PFSK-1 (cell line): ENCODE measurements at regions not wholly inside any gene's neighbourhood (a gene's known extent, or its start where the extent isn't known, plus 50 kb on each side); places are given as distances from the start of the nearest gene placed in this dataset.

Source experiments
- POLR2AphosphoS5 ChIP-seq: IDR thresholded peaks from 2 replicates; pipeline ENCODE4 v1.6.1; 2012; ENCODE audit warnings: low read depth, mild to moderate bottlenecking, control low read depth, low read length, moderate library complexity
- REST ChIP-seq, 2 experiments: IDR thresholded peaks; 2 replicates each; pipeline versions ENCODE4 v1.6.1 to v1.8.0; 2011 to 2012; ENCODE audit warnings: low read depth in 2 of 2, low read length in 2 of 2, control low read depth in 1 of 2, inconsistent platforms in 1 of 2, mild to moderate bottlenecking in 1 of 2, moderate library complexity in 1 of 2; ENCODE audit not compliant: insufficient read depth in 1 of 2
- SIN3A ChIP-seq: IDR thresholded peaks from 2 replicates; pipeline ENCODE4 v1.6.1; 2012; ENCODE audit warnings: mild to moderate bottlenecking, low read length, moderate library complexity, borderline replicate concordance; ENCODE audit not compliant: insufficient read depth

- TF ChIP-seq POLR2AphosphoS5 (no peak), SIN3A (no peak), REST (IDR thresholded peaks at IDR 0.05; ENCODE audit: insufficient read depth in 1 of 2, low read depth in 2 of 2, low read length in 2 of 2) (no peak)
Observed at GRCh38 chr21:27819299-27819698, 852.4 kb upstream of the ADAMTS5 start.
